ENCODE measurements at regions not wholly inside any gene's neighbourhood (a gene's known extent, or its start where the extent isn't known, plus 50 kb on each side); places are given as distances from the start of the nearest gene placed in this dataset.

DNA sequence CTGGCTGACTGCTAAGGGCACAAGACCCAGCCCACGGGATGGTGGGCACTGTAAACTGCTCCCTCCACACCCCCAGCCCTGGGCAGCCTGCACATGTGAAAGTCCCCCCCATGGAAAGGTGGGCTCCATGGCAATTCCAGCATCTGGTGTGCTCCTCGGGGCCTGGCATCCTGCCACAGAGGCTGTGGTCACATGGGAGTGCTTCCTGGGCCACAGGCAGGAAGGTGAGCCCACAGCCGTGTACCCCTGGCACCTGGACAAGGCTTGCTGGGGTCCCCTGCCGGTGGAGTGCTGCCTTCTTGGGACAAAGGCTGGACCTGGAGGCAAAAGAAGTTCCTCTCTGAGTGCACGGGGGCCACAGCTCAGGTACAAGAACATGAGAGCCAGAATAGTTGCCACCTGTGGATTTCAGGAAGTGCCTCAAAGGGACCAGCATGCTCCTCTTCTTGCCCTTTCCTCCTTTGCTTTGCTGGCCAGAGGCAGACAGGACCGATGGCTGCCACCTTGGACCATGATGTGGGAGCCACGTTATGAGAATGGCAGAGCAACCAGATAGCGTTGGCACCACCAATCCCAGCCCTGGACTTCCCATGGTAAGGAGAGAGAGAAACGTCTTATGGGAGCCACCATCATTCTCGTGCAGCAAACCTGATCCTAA lies 120.2 kb upstream of the MLN start:
- no peak for DNase-seq (ENCODE audit: low spot score)

- no peak for DNase-seq (ENCODE audit: low spot score)
Observed at GRCh38 chr6:33921745-33922144, 117.9 kb upstream of the MLN start.

- no peak for DNase-seq (ENCODE audit: low spot score)
Observed at GRCh38 chr6:33918175-33918695, 114.4 kb upstream of the MLN start.

- no peak for DNase-seq (ENCODE audit: low spot score)
Observed at GRCh38 chr6:33915134-33915533, 111.3 kb upstream of the MLN start.

GRCh38 chr6:33914645-33915044 lies 110.8 kb upstream of the MLN start:
- DNase-seq (ENCODE audit: low spot score): no peak

DNA sequence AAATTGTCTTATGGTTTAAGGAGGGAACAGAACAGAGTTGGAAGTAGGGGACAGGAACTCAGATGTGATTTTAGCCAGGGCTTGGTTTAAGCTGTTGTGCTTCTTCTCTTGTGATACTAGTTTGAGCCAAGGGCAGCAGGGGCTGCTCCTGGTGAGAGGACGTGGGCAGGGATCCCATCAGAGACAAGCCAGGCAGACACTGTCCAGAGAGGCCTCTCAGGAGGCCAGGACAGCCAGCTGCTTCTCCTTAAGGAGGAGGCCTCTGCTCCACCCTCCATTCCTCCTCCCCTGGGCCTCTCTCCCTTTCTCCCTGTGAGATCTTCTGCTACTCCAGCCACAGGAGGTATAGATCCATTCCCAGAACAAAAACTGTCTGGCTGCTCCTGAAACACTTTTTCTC lies 108.4 kb upstream of the MLN start:
- no peak for DNase-seq (ENCODE audit: low spot score)

DNA sequence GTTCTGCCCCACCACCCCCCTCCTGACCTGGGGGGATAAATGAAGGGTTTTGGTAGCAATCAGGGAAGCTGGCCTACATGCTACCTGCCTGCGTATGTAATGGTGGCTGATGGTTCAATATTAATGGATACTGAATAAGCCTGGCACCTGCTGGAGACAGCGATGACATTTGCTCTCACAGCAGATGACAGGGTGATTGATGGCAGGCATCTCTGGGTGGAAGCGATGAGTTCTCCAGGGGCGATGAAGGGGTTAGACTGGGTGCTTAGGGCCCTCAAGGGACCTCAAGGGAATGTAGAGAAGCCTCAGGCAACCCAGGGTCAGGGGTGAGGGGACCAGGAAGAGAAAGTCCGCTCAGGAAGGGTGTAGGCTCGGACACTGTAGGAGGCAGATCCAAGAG lies 107.7 kb upstream of the MLN start:
- no peak for DNase-seq (ENCODE audit: low spot score)

GRCh38 chr6:33910594-33910993 lies 106.8 kb upstream of the MLN start:
- DNase-seq (ENCODE audit: low spot score): no peak

- DNase-seq (ENCODE audit: low spot score): no peak
Observed at GRCh38 chr6:33909737-33910136, 105.9 kb upstream of the MLN start.

DNA sequence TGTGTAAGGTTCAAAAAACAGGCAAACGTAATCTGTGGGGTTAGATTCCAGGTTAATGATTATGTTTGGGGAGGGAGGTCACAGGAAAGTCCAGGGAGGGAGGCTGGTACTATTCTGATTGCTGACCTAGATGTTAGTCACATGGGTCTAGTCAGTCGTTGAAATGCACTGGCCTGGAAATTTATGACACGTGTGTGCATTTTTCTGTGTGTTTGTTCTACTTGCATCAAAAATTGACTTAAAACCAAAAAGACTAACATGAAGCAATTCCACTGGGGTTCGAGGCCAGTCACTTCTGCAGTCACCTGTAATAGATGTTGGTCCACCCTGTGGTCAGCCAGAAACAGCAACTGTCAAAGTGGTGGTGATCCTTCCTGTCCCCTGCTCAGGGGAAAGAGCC lies 104.2 kb upstream of the MLN start:
- DNase-seq (ENCODE audit: low spot score): no peak

DNA sequence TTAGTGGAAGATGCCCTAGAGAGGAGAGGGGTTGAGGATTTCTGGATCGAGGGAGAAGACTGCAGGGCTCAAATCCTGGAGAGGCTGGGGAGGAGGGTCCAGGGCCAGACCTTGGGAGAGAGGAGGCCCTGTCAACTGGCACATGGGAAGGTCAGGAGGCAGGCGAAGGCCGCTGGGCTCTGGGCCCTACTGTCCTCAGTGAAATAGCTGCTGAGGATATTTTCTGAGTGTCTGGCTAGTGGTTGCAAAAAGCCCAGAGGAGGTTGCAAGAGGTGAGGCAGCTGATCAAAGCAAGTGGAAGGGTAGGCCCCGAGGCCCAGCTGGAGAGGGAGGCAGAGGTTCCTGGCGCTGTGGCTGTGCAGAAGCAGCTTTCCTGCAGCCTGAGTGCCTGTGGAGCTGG lies 103.4 kb upstream of the MLN start:
- DNase-seq (ENCODE audit: low spot score): no peak

DNA sequence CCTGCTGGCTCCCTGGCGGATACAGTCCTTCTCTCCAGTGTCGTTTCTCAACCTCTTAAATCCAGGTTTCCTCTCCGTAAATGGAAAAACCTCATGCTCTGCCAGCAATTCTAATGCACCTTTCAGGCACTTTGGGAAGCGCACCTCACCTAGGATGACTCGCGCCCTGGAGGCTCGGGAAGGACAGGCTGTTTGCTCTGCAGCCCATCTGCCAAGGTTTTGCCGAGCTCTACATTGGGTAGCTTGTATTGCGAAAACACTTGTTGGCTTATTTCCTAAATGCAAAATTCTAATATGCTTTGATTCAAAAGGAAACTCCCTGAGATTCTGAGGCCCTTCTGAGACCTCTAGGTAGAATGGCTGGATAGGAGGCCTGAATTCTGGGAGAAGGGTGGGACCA lies 102.6 kb upstream of the MLN start:
- no peak for DNase-seq (ENCODE audit: low spot score)

DNA sequence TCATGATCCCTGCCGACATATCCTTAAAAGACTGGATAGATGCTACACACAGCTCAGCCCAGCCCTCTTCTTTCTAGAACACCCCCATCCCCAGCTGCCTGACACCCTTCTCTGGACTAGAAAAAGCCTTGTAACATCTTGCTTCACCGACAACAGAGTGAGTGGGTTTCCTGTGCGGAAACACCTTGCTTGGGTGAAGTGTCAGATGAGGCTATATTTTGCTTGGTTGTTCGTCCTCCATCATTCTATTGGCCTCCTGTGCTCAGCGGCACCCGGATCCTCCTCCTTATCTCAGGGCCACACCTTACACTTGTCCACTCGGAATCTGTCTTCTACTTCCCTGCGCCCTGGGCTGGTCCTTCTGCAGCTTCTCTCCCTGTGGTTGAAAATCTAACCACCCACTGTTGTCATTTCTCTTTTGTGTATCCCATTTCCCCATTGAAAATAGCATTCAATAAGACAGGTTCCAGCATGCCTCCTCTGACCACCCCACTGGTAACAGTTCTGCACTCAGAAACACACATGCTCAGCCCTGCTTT lies 101.3 kb upstream of the MLN start:
- no peak for DNase-seq (ENCODE audit: low spot score)

DNA sequence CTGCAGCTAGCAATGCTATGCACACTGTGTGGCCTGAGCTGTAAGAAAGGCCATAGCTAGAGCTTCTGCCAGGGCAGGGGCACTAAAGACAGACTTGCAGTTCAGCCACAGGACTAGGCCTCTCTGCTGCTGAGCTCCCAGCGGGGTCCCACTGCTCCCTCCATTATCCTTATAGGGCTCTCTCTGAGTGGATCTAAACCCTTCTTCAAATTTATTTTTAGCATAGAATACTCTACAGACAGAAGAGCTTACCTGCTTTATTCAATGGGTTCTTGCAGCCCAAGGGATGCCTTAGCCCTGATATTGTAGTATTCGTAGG lies 100.9 kb upstream of the MLN start:
- no peak for DNase-seq (ENCODE audit: low spot score)

DNA sequence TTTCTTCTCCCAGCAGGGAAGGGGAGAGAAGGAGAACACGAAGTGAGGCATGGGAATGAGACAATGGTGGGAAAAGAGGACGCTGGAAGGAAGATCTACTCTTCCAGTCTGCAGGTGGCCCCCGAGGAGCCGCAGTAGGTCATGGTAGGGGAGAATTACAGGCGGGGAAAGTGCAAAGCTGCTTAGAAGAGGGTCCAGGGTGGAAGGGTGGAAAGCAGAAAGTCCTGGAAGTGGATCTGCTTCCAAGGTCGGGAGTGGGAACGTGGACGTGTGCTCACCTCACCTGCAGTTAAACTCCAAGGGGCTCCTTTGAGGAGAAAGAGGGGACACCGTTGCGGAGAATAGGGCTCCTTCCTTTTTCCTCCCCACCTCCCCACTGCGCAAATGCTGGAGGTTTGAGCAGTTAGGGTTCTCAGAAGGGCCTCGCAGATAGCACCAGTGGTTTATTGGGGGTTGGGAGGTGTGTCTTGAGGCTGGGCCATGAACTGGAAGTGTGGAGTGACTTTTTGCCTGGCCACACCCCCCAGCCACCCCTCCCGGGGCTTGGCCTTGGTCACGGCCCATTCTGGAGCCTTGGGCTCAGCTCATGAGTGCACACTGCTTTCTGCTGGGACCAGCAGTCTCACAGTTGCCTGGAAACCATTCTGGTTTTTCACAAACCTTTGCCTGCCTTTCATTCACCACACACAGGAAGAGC lies 100.4 kb upstream of the MLN start:
- no peak for DNase-seq (ENCODE audit: low spot score)

- DNase-seq (ENCODE audit: low spot score): no peak
Observed at GRCh38 chr6:33903579-33903978, 99.8 kb upstream of the MLN start.

- DNase-seq (ENCODE audit: low spot score): no peak
Observed at GRCh38 chr6:33902457-33902853, 98.7 kb upstream of the MLN start.

DNA sequence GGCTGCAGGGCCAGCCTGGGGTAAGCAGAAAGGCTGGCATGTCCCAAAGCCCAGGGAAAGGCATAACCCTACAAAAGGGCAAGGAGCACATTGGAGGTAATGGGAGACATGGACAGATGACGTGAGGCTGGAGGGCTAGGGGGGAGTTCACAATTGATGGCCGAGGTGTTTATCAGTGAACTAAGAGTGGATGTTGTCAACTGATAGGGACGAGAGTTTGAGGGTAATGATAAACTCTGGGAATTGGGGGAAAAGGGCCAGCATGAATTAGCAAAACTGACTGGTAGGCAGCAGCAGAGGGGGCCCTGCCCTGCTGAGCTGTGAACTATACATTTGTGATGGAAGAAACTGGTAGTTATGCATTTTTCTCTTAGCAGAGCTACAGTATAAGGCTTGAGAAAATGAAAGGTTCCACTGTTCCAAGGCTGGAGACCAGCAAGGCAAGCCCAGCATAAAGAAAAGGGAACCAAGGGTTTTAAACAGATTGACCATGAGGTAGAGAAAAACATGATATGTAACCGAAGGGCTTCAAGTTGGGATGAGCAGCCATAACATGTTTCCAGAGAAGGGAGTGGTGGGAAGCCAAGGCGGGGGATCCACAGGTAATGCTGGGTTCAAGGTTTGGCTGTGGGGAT lies 98.1 kb upstream of the MLN start:
- DNase-seq (ENCODE audit: low spot score): no peak

- DNase-seq (ENCODE audit: low spot score): no peak
Observed at GRCh38 chr6:33898771-33899170, 95.0 kb upstream of the MLN start.

- no peak for DNase-seq (ENCODE audit: low spot score)
Observed at GRCh38 chr6:33897189-33897780, 93.5 kb upstream of the MLN start.

DNA sequence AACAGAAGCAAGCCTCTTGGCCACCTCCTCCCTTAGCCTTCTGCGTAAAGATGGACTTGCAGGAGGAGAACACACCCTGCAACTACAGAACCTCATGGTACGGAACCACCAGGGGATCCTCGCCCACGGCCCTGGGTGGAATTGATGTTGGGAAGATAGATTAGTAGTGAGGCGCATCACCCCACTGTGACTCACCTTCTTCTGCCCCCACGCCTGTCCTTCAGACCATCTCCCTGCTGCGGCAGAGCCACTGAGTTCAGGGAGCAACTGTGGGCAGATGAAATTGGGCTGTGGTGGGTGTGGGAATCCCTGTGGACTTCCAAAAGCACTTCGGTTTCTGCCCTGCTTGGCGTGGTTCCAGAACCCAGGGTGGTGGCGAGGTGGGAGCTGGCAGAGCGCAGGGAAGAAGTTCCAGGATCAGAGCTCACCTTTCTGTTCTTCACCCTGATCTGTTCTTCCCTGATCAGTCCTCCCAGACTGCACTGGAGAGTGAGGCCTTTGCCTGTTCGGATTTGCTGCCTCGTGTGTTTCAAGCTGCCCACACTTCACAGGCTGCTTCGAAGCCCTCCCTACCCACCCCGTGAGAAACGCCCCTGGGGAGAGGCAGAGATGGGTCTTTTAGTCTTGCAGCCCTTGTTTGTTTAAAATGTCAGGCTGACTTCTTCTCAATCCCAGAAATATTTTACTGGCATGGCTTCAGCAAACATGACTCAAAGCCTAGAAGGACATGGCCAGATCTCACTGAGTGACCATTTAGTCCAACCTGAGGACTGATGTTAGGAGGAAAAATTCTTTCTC lies 92.8 kb upstream of the MLN start:
- no peak for DNase-seq (ENCODE audit: low spot score)

- DNase-seq (ENCODE audit: low spot score): no peak
Observed at GRCh38 chr6:33895988-33896387, 92.2 kb upstream of the MLN start.

Measured in D341Med (cell line).